HAP-1 (cell line): ENCODE measurements at regions not wholly inside any gene's neighbourhood (a gene's known extent, or its start where the extent isn't known, plus 50 kb on each side); places are given as distances from the start of the nearest gene placed in this dataset.

Experiments used
- DNase-seq, 2 experiments: peaks; one replicate each; pipeline ENCODE4 v3.0.0-alpha.2; 2016 to 2020; ENCODE audit warnings: low spot score in 2 of 2
- H3K27me3 ChIP-seq: fragments of 250-450 bp; sonication (Bioruptor Pico); 2 replicates; pipeline ENCODE4 v1.5.1; 2020; ENCODE audit warnings: low read depth, mild to moderate bottlenecking, moderate library complexity
- H3K36me3 ChIP-seq: fragments of 250-450 bp; sonication (Bioruptor Pico); replicated peaks from 2 replicates; pipeline ENCODE4 v1.5.1; 2020; ENCODE audit warnings: mild to moderate bottlenecking
- H3K4me1 ChIP-seq: fragments of 250-450 bp; sonication (Bioruptor Pico); 2 replicates; pipeline ENCODE4 v1.5.1; 2020; ENCODE audit warnings: mild to moderate bottlenecking
- H3K4me3 ChIP-seq: fragments of 250-450 bp; sonication (Bioruptor Pico); 2 replicates; pipeline ENCODE4 v1.5.1; 2020; ENCODE audit warnings: mild to moderate bottlenecking, moderate library complexity
- H3K9me3 ChIP-seq: fragments of 250-450 bp; sonication (Bioruptor Pico); 2 replicates; pipeline ENCODE4 v1.5.1; 2020; ENCODE audit warnings: mild to moderate bottlenecking, moderate library complexity
- in situ Hi-C: fragments of 300-500 bp; cut with MboI; formaldehyde crosslinking; loops from 3 replicates; pipeline ENCODE4 v1.14.3; 2020; ENCODE audit warnings: low sequenced_read_pairs, inconsistent platforms, mixed read lengths

- H3K4me3 ChIP-seq: no peak overlapping the region
- no peak for DNase-seq
- H3K9me3 ChIP-seq: no peaks in the 10 kb centered on the region
- in situ Hi-C loops: no loop called here
- no peaks in the 10 kb centered on the region for H3K27me3 ChIP-seq
- H3K36me3 ChIP-seq: no peaks in the 10 kb centered on the region
- peaks cover 15% of the 10 kb centered on the region for H3K4me1 ChIP-seq
Measured at GRCh38 chr4:4607336-4608213, 65.7 kb upstream of the STX18 start.

- DNase-seq: no peak
- Histone ChIP-seq H3K4me3 (no peak overlapping the region), H3K9me3 (no peaks in the 10 kb centered on the region), H3K36me3 (no peaks in the 10 kb centered on the region), H3K27me3 (no peaks in the 10 kb centered on the region), H3K4me1 (peaks cover 15% of the 10 kb centered on the region)
- in situ Hi-C loops: no loop called here
Measured at GRCh38 chr4:4606321-4606720, 64.5 kb upstream of the STX18 start.

DNA sequence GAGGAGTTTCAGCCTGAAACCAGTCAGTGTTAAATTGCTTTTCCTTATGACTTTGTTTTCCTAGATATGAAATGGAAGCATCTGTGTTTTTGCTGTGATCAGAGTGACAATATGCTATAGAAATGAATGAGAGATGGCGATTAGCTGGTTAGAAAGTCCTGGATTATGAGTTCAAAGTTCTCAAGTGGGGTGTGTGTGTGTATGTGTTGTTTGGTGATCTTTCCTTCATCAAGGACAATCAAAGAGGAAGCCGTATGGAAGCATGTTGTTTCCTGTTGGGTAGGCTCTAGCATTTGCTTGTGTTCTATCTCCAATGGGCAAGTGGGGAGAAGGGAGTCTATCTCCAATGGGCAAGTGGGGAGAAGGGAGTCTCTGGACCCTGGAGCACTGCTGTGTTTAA lies 64.0 kb upstream of the STX18 start:
- Histone ChIP-seq H3K36me3 (no peaks in the 10 kb centered on the region), H3K4me3 (no peak overlapping the region), H3K9me3 (no peaks in the 10 kb centered on the region), H3K4me1 (peaks cover 15% of the 10 kb centered on the region), H3K27me3 (no peaks in the 10 kb centered on the region)
- DNase-seq: no peak
- in situ Hi-C loops: no loop called here

- H3K36me3 ChIP-seq: no peaks in the 10 kb centered on the region
- H3K4me1 ChIP-seq: peaks cover 15% of the 10 kb centered on the region
- in situ Hi-C loops: no loop called here
- H3K9me3 ChIP-seq: no peaks in the 10 kb centered on the region
- no peaks in the 10 kb centered on the region for H3K27me3 ChIP-seq
- DNase-seq: no peak
- H3K4me3 ChIP-seq: no peak overlapping the region
Measured at GRCh38 chr4:4603592-4603991, 61.7 kb upstream of the STX18 start.

- no peak for DNase-seq
- Histone ChIP-seq H3K27me3 (no peaks in the 10 kb centered on the region), H3K4me1 (peaks cover 15% of the 10 kb centered on the region), H3K9me3 (no peaks in the 10 kb centered on the region), H3K36me3 (no peaks in the 10 kb centered on the region), H3K4me3 (no peak overlapping the region)
- in situ Hi-C loops: no loop called here
Measured at GRCh38 chr4:4603067-4603466, 61.2 kb upstream of the STX18 start.

GRCh38 chr4:4602468-4602867 lies 60.6 kb upstream of the STX18 start:
- peaks cover 15% of the 10 kb centered on the region for H3K4me1 ChIP-seq
- no peaks in the 10 kb centered on the region for H3K9me3 ChIP-seq
- no peaks in the 10 kb centered on the region for H3K27me3 ChIP-seq
- no peak overlapping the region for H3K4me3 ChIP-seq
- H3K36me3 ChIP-seq: no peaks in the 10 kb centered on the region
- no peak for DNase-seq
- in situ Hi-C loops: no loop called here

GRCh38 chr4:4601803-4602369 lies 60.0 kb upstream of the STX18 start:
- H3K9me3 ChIP-seq: no peaks in the 10 kb centered on the region
- peaks cover 15% of the 10 kb centered on the region for H3K4me1 ChIP-seq
- in situ Hi-C loops: no loop called here
- no peak overlapping the region for H3K4me3 ChIP-seq
- no peaks in the 10 kb centered on the region for H3K36me3 ChIP-seq
- no peak for DNase-seq
- H3K27me3 ChIP-seq: no peaks in the 10 kb centered on the region

DNA sequence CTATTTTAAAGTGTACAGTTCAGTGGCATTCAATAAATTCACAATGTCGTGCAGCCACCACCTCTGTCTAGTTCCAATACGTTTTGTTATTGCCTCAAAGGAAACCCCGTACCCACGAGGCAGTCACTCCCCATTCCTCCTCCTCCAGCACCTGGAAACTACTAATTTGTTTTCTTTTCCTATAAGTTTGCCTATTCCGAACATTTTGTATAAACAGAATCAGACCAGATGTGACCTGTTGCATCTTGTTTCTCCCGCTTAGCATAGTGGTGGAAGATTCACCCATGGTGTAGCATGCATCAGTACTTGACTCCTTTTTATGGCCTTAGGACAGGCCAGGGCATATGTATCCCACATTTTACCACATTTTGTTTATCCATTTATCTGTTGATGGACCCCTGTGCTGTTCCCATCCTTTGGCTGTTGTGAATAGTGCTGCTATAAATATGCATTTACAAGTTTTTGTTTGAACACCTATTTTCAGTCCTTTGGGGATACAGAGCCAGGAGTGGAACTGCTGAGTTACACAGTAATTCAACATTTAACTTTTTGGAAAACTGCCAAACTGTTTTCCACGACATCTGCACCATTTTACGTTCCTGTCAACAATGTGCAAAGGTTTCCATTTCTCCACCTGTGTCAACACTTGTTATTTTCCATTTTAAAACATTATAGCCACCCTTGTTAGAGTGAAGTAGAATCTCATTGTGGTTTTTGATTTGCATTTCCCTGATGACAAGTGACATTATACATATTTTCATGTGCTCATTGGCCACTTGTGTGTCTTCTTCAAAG lies 57.8 kb upstream of the STX18 start:
- in situ Hi-C loops: no loop called here
- no peak for DNase-seq
- no peak overlapping the region for H3K4me3 ChIP-seq
- H3K9me3 ChIP-seq: peaks cover 8% of the 10 kb centered on the region; the same call in 1 of the 2 replicates
- H3K27me3 ChIP-seq: no peaks in the 10 kb centered on the region
- H3K36me3 ChIP-seq: no peaks in the 10 kb centered on the region; the same call in 1 of the 2 replicates
- peaks cover 10% of the 10 kb centered on the region for H3K4me1 ChIP-seq

DNA sequence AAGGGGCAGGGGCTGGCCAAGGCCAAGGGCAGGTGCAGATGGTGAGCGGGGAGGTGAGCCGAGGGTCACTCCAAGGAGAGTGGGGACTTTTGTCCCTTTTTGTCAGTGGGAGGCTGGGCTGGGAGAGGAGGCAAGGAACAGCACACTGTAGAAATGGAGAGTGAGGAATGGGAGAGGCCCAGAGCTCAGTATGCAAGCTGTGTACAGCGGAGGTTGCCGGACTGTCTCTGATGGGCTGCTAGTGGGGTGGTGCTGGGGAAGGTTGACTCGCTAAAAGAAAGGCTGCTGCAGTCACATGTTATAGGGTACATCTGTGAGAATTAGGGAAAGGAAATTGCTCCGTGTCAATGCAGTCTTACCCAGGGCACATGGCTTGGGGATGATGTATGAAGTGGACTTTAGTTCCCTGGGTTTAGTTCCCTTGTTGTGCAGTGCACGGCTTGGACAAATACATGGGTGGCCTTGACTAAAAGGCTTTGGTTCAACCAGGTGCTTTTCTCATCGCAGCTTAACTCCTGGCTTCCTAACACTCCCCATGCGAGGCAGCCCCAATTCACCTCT lies 57.1 kb upstream of the STX18 start:
- H3K4me3 ChIP-seq: no peak overlapping the region
- in situ Hi-C loops: no loop called here
- DNase-seq: no peak
- no peaks in the 10 kb centered on the region; the same call in 1 of the 2 replicates for H3K36me3 ChIP-seq
- H3K4me1 ChIP-seq: peaks cover 4% of the 10 kb centered on the region
- H3K27me3 ChIP-seq: no peaks in the 10 kb centered on the region
- peaks cover 8% of the 10 kb centered on the region; the same call in 1 of the 2 replicates for H3K9me3 ChIP-seq

DNA sequence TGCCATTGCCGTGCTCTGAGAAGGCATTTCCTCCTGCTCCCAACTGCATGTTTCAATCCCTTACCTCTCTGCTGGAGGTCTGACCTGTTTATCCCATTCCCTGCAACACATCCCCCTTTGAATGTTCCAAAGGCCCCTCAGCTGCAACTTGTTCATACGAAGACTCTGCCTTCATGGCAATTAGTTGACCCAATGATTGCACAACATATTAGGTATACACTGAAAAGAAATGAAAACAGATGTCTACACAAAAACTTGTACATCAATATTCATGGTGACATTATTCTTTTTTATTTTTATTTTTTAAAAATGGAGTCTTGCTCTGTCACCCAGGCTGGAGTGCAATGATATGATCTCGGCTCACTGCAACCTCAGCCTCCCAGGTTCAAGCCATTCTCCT lies 54.9 kb upstream of the STX18 start:
- Histone ChIP-seq H3K27me3 (no peaks in the 10 kb centered on the region), H3K4me3 (no peak overlapping the region), H3K9me3 (peaks cover 8% of the 10 kb centered on the region; the same call in 1 of the 2 replicates), H3K36me3 (no peaks in the 10 kb centered on the region; the same call in 1 of the 2 replicates), H3K4me1 (no peaks in the 10 kb centered on the region; the same call in 1 of the 2 replicates)
- in situ Hi-C loops: no loop called here
- no peak for DNase-seq

DNA sequence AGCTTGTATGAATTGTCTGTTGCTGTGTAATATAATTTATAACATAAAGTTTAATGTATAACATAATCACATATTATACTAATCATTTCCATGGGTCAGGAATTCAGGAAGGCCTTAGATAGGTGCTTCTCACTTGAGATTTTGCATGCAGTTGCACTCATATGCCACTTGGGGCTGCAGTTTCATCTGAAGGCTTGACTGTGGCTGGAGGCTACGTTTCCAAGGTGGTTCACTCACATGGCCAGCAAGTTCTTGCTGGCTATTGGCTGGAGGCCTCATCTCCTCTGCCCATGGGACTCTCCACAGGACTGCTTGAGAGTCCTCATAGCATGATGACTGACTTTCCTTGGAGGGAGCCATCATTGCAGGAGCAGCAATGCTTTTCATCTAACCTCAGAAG lies 53.4 kb upstream of the STX18 start:
- no peaks in the 10 kb centered on the region for H3K27me3 ChIP-seq
- H3K36me3 ChIP-seq: no peaks in the 10 kb centered on the region; the same call in 1 of the 2 replicates
- in situ Hi-C loops: no loop called here
- H3K4me1 ChIP-seq: no peaks in the 10 kb centered on the region; the same call in 1 of the 2 replicates
- peak in 1 of 2 experiments; percentile 16 for DNase-seq
- H3K9me3 ChIP-seq: peaks cover 8% of the 10 kb centered on the region; the same call in 1 of the 2 replicates
- no peak overlapping the region for H3K4me3 ChIP-seq

DNA sequence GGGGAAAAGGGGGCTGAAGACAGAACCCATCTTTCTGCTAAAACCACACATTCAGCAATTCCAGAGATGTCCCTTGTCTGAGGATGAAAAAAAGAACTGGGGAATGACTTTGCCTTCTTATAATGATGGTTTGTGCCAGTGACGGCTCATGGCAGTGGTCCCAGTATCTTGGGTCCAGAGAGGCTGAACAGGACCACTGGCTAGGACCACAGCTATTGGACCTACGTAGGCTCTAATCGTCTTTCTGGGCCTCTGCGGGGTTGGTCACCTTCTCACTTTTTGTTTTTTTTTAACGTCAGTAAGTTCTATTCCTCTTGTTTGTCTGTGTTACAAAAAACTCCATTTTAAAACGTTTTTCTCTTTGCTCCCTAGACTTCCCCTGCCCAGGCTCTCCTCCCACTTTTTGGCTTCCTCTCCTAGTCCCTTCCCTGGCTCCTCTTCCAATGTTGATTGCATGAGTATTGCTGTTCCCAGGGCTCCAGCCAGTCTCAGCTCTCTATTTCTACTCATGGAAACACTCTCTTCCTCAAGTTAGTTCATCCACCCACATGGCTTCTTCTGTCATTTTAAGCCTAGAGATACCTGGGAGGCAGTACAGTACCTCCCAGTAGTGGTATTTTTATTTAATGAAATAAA lies 52.6 kb upstream of the STX18 start:
- Histone ChIP-seq H3K27me3 (no peaks in the 10 kb centered on the region), H3K36me3 (no peaks in the 10 kb centered on the region; the same call in 1 of the 2 replicates), H3K4me1 (no peaks in the 10 kb centered on the region; the same call in 1 of the 2 replicates), H3K4me3 (no peak overlapping the region), H3K9me3 (peaks cover 8% of the 10 kb centered on the region; the same call in 1 of the 2 replicates)
- in situ Hi-C loops: no loop called here
- no peak for DNase-seq
